B cell (primary cell): ENCODE measurements at regions not wholly inside any gene's neighbourhood (a gene's known extent, or its start where the extent isn't known, plus 50 kb on each side); places are given as distances from the start of the nearest gene placed in this dataset.

Source experiments
- ATAC-seq: fragments of 200-7000 bp; cut with Tn5 transposase; one replicate; pipeline ENCODE4 v1.10.0; 2021; ENCODE audit warnings: low read depth, mild to moderate bottlenecking, moderate number of reproducible peaks, moderate library complexity
- CTCF ChIA-PET: fragments of 350-600 bp; sonication (Branson Sonifier 250); formaldehyde crosslinking; loops from one replicate; lab custom pipeline; 2021; ENCODE audit warnings: antibody characterized with exemption, inconsistent platforms; lab: Charles Lee
- POLR2A ChIA-PET: fragments of 350-600 bp; sonication (Branson Sonifier 250); formaldehyde crosslinking; loops from one replicate; lab custom pipeline; 2021; ENCODE audit warnings: antibody characterized with exemption; lab: Charles Lee
- DNase-seq: peaks from one replicate; pipeline ENCODE4 v3.0.0; 2013
- H2AFZ ChIP-seq: 2 replicates; pipeline ENCODE4 v1.6.1; 2012; ENCODE audit warnings: mild to moderate bottlenecking, low read depth, low read length; ENCODE audit not compliant: insufficient read depth, poor library complexity, severe bottlenecking
- H3K27ac ChIP-seq, 2 donors: 1 replicate in 1 of 2; 2 replicates in 1 of 2; pipeline ENCODE4 v1.5.1; 2012 to 2013; ENCODE audit warnings: low read length in 2 of 2, mild to moderate bottlenecking in 2 of 2, moderate library complexity in 1 of 2
- H3K27me3 ChIP-seq, 4 experiments: fragments of 200-600 bp in 1 of 4; sonication (generic) in 1 of 4; replicated peaks in 1 of 4; 1 replicate in 2 of 4; 2 replicates in 2 of 4; pipeline versions ENCODE4 v1.6.1 to v1.7.0; 2013 to 2016; ENCODE audit warnings: low read length in 3 of 4, mild to moderate bottlenecking in 2 of 4, mixed read lengths in 1 of 4, moderate library complexity in 1 of 4; ENCODE audit not compliant: insufficient read depth in 4 of 4, control insufficient read depth in 3 of 4; ENCODE audit errors: control extremely low read depth in 1 of 4
- H3K36me3 ChIP-seq, 2 experiments: replicated peaks in 1 of 2; 1 replicate in 1 of 2; 2 replicates in 1 of 2; pipeline versions ENCODE4 v1.6.1 to v1.7.1; 2013; ENCODE audit warnings: low read length in 1 of 2; ENCODE audit not compliant: insufficient read depth in 2 of 2, control insufficient read depth in 1 of 2; ENCODE audit errors: control extremely low read depth in 1 of 2, extremely low read depth in 1 of 2
- H3K4me1 ChIP-seq, 2 donors: fragments of 200-600 bp in 1 of 2; sonication (generic) in 1 of 2; 1 replicate in 1 of 2; 2 replicates in 1 of 2; pipeline versions ENCODE4 v1.5.1 to v1.6.1; 2013 to 2017; ENCODE audit warnings: low read length in 2 of 2; ENCODE audit not compliant: control insufficient read depth in 2 of 2, insufficient read depth in 2 of 2
- H3K4me2 ChIP-seq: replicated peaks from 2 replicates; pipeline ENCODE3; 2012; ENCODE audit warnings: mild to moderate bottlenecking, low read depth, low read length; ENCODE audit not compliant: poor library complexity, severe bottlenecking
- H3K4me3 ChIP-seq, 5 experiments: fragments of 200-600 bp in 1 of 5; sonication (generic) in 1 of 5; 1 replicate in 3 of 5; 2 replicates in 2 of 5; pipeline versions ENCODE4 v1.5.1 to v1.7.0; 2011 to 2016; ENCODE audit warnings: low read length in 4 of 5, mild to moderate bottlenecking in 4 of 5, low read depth in 2 of 5, control low read depth in 1 of 5, moderate library complexity in 1 of 5; ENCODE audit not compliant: insufficient read depth in 1 of 5; ENCODE audit errors: control extremely low read depth in 1 of 5, extremely low read depth in 1 of 5
- H3K79me2 ChIP-seq: fragments of 200-600 bp; sonication (generic); one replicate; pipeline ENCODE4 v1.6.0; 2016; ENCODE audit warnings: low read length; ENCODE audit not compliant: control insufficient read depth, insufficient read depth
- H3K9ac ChIP-seq: fragments of 200-600 bp; sonication (generic); 2 replicates; pipeline ENCODE4 v1.6.1; 2017; ENCODE audit warnings: mild to moderate bottlenecking, low read length, moderate library complexity
- H3K9me3 ChIP-seq, 3 donors: one replicate each; pipeline versions ENCODE4 v1.6.1 to v1.7.1; 2013; ENCODE audit warnings: low read length in 2 of 3; ENCODE audit not compliant: control insufficient read depth in 2 of 3, insufficient read depth in 1 of 3; ENCODE audit errors: control extremely low read depth in 1 of 3
- H4K20me1 ChIP-seq: 2 replicates; pipeline ENCODE4 v1.6.0; 2012; ENCODE audit warnings: mild to moderate bottlenecking, low read length; ENCODE audit not compliant: insufficient read depth, control insufficient read depth, poor library complexity, severe bottlenecking
- H3K27ac Mint-ChIP-seq: one replicate; pipeline ENCODE4 v1.8.0; 2021; ENCODE audit warnings: mixed read lengths
- H3K27me3 Mint-ChIP-seq: one replicate; pipeline ENCODE4 v1.8.0; 2021; ENCODE audit warnings: mixed read lengths
- H3K4me1 Mint-ChIP-seq: one replicate; pipeline ENCODE4 v1.8.0; 2021; ENCODE audit warnings: mixed read lengths
- H3K4me3 Mint-ChIP-seq: one replicate; pipeline ENCODE4 v1.8.0; 2021; ENCODE audit warnings: mixed read lengths
- H3K9me3 Mint-ChIP-seq: one replicate; pipeline ENCODE4 v1.8.0; 2022; ENCODE audit warnings: mixed read lengths; ENCODE audit not compliant: insufficient read depth
- EZH2 ChIP-seq: IDR thresholded peaks from 2 replicates; pipeline ENCODE4 v1.6.1; 2012; ENCODE audit warnings: borderline replicate concordance, low read depth, mild to moderate bottlenecking, moderate library complexity, low read length; ENCODE audit not compliant: insufficient read depth, poor library complexity, severe bottlenecking
- WGBS: methylation state at CpG from one replicate; pipeline ENCODE4 v1.1.5; 2013; ENCODE audit warnings: missing lambda C conversion rate; ENCODE audit not compliant: insufficient coverage; 5-methylcytosine and 5-hydroxymethylcytosine counted together
- intact Hi-C: fragments of 100-400 bp; cut with micrococcal nuclease; formaldehyde crosslinking; loops from one replicate; pipeline ENCODE4 v1.10.0; 2022
- TF ChIP-seq, protein P1 (sequence below): fragments of 200-600 bp; IDR thresholded peaks from one replicate; pipeline ENCODE4 v1.8.0; 2022; ENCODE audit warnings: antibody characterized with exemption, mild to moderate bottlenecking

DNA sequence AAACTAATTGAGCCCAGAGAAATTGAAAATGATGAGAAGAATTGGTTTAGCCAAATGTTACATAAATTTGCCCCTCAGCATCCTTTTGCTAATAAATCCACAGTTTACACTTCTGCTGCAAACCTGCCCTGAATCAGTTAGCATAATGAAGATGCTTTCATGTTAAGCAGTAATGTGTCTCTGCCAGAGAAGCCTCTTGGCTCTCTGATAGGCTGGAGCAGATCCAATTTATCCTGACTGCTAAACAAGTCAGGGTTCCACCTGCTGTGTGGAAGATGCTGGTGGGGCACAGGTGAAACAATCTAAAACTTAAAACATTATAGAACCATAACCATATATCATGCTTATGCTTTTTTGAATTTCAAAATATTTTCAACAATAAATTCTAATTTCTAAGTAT, 946.8 kb downstream of the OTOL1 start:
- Mint-ChIP-seq H3K27ac (no peak overlapping the region), H3K9me3 (peaks cover 3% of the 10 kb centered on the region), H3K27me3 (no peaks in the 10 kb centered on the region), H3K4me3 (no peak overlapping the region), H3K4me1 (no peaks in the 10 kb centered on the region)
- no peak for DNase-seq
- POLR2A ChIA-PET, result no interaction called here
- no peaks in the 10 kb centered on the region for H3K27me3 ChIP-seq
- no peak overlapping the region for H3K9ac ChIP-seq
- CTCF ChIA-PET, result no interaction called here
- no peak for ATAC-seq
- H4K20me1 ChIP-seq, result no peaks in the 10 kb centered on the region
- no peak overlapping the region for H3K4me2 ChIP-seq
- peaks cover 0 to 3% (median 0%) of the 10 kb centered on the region in 3 donors for H3K9me3 ChIP-seq
- H3K36me3 ChIP-seq, result no peaks in the 10 kb centered on the region
- intact Hi-C loops, result no loop called here
- no peaks in the 10 kb centered on the region for H3K79me2 ChIP-seq
- no peaks in the 10 kb centered on the region for H3K4me1 ChIP-seq
- TF ChIP-seq, protein P1, sequence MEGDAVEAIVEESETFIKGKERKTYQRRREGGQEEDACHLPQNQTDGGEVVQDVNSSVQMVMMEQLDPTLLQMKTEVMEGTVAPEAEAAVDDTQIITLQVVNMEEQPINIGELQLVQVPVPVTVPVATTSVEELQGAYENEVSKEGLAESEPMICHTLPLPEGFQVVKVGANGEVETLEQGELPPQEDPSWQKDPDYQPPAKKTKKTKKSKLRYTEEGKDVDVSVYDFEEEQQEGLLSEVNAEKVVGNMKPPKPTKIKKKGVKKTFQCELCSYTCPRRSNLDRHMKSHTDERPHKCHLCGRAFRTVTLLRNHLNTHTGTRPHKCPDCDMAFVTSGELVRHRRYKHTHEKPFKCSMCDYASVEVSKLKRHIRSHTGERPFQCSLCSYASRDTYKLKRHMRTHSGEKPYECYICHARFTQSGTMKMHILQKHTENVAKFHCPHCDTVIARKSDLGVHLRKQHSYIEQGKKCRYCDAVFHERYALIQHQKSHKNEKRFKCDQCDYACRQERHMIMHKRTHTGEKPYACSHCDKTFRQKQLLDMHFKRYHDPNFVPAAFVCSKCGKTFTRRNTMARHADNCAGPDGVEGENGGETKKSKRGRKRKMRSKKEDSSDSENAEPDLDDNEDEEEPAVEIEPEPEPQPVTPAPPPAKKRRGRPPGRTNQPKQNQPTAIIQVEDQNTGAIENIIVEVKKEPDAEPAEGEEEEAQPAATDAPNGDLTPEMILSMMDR, result no peak
- no peak for TF ChIP-seq EZH2
- no peak overlapping the region for H2AFZ ChIP-seq
- H3K27ac ChIP-seq, result no peak overlapping the region
- no peak overlapping the region for H3K4me3 ChIP-seq

DNA sequence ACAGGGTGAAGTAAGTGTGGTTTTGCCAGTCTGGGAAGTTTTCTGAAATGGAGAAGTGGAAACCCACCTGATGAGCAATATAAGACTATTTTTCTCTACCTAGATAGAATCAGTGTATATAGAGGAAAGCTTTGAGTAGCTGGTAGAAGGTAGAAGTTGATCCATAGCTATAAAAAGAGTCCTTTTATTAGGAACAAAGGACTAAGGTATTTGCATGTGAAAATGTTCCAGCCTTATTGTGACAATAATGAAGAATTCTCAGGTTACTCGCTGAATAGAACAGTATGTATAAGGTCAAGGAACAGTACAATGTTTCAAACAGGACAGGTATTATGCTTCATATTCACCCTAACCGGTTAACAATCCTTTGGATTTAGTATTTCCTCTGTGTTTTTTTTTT, 972.2 kb downstream of the OTOL1 start:
- POLR2A ChIA-PET, result no interaction called here
- H3K9me3 Mint-ChIP-seq, result peaks cover 2% of the 10 kb centered on the region
- H3K27ac ChIP-seq, result no peak overlapping the region
- no peaks in the 10 kb centered on the region for H3K9me3 ChIP-seq
- CTCF ChIA-PET, result no interaction called here
- H3K27me3 Mint-ChIP-seq, result no peaks in the 10 kb centered on the region
- H3K9ac ChIP-seq, result no peak overlapping the region
- no peak overlapping the region for H3K4me3 ChIP-seq
- no peaks in the 10 kb centered on the region for H4K20me1 ChIP-seq
- no CpG with 5 or more reads among the region's 2 CpGs for WGBS
- H3K4me1 Mint-ChIP-seq, result no peaks in the 10 kb centered on the region
- ATAC-seq (no peak), DNase-seq (no peak)
- no peak overlapping the region for H3K4me3 Mint-ChIP-seq
- TF ChIP-seq EZH2, result no peak
- TF ChIP-seq, protein P1, result no peak
- no peak overlapping the region for H3K27ac Mint-ChIP-seq
- intact Hi-C loops, result no loop called here
- H3K79me2 ChIP-seq, result no peaks in the 10 kb centered on the region
- no peak overlapping the region for H2AFZ ChIP-seq
- H3K36me3 ChIP-seq, result no peaks in the 10 kb centered on the region
- no peaks in the 10 kb centered on the region for H3K4me1 ChIP-seq
- H3K4me2 ChIP-seq, result no peak overlapping the region
- no peaks in the 10 kb centered on the region for H3K27me3 ChIP-seq
